ENCODE measurements at regions not wholly inside any gene's neighbourhood (a gene's known extent, or its start where the extent isn't known, plus 50 kb on each side); places are given as distances from the start of the nearest gene placed in this dataset.

DNA sequence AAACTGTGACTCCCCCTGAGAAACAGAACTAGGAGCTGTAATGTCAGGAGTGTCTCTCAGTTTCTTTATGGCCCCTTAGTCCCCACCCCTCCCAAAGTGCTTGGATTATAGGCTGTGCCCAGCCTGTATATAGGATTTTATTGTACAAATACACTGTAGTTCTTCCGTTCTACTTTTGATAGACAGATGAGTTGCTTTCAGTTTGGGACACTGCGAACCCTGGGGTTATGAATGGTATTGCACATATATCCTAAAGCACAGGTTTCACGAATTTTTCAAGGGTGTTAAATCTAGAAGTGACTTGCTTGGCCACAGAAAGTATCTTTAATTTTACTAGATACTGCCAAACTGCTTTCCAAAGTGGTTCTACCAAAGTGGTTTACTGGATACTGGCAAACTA is 152.9 kb upstream of the ATXN1 start:
- TF ChIP-seq, protein P1, sequence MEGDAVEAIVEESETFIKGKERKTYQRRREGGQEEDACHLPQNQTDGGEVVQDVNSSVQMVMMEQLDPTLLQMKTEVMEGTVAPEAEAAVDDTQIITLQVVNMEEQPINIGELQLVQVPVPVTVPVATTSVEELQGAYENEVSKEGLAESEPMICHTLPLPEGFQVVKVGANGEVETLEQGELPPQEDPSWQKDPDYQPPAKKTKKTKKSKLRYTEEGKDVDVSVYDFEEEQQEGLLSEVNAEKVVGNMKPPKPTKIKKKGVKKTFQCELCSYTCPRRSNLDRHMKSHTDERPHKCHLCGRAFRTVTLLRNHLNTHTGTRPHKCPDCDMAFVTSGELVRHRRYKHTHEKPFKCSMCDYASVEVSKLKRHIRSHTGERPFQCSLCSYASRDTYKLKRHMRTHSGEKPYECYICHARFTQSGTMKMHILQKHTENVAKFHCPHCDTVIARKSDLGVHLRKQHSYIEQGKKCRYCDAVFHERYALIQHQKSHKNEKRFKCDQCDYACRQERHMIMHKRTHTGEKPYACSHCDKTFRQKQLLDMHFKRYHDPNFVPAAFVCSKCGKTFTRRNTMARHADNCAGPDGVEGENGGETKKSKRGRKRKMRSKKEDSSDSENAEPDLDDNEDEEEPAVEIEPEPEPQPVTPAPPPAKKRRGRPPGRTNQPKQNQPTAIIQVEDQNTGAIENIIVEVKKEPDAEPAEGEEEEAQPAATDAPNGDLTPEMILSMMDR (conservative IDR thresholded peaks at IDR 0.05; ENCODE audit: low read depth, low read length) = no peak
- no peak for TF ChIP-seq POLR2A (IDR thresholded peaks at IDR 0.05; ENCODE audit: low read depth, low read length)
- TF ChIP-seq, protein P2, sequence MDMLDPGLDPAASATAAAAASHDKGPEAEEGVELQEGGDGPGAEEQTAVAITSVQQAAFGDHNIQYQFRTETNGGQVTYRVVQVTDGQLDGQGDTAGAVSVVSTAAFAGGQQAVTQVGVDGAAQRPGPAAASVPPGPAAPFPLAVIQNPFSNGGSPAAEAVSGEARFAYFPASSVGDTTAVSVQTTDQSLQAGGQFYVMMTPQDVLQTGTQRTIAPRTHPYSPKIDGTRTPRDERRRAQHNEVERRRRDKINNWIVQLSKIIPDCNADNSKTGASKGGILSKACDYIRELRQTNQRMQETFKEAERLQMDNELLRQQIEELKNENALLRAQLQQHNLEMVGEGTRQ (IDR thresholded peaks at IDR 0.05; ENCODE audit: low read depth, low read length) = no peak
- TF ChIP-seq MXI1 (IDR thresholded peaks at IDR 0.05; ENCODE audit: borderline replicate concordance, low read depth, low read length) = no peak
- TF ChIP-seq MAFK (IDR thresholded peaks at IDR 0.05; ENCODE audit: low read depth, low read length) = no peak
- no peak for TF ChIP-seq MAZ (IDR thresholded peaks at IDR 0.05; ENCODE audit: borderline replicate concordance, low read depth, low read length)
- TF ChIP-seq RAD21 (IDR thresholded peaks at IDR 0.05; ENCODE audit: low read length) = no peak
- no peak for TF ChIP-seq BHLHE40 (IDR thresholded peaks at IDR 0.05; ENCODE audit: low read depth, low read length)
- TF ChIP-seq, protein P3, sequence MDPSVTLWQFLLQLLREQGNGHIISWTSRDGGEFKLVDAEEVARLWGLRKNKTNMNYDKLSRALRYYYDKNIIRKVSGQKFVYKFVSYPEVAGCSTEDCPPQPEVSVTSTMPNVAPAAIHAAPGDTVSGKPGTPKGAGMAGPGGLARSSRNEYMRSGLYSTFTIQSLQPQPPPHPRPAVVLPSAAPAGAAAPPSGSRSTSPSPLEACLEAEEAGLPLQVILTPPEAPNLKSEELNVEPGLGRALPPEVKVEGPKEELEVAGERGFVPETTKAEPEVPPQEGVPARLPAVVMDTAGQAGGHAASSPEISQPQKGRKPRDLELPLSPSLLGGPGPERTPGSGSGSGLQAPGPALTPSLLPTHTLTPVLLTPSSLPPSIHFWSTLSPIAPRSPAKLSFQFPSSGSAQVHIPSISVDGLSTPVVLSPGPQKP (IDR thresholded peaks at IDR 0.05; ENCODE audit: borderline replicate concordance, low read depth, low read length) = no peak
